AML-193 (cell line): ENCODE measurements at regions not wholly inside any gene's neighbourhood (a gene's known extent, or its start where the extent isn't known, plus 50 kb on each side); places are given as distances from the start of the nearest gene placed in this dataset.

Source experiments
- DNase-seq, 2 experiments: peaks; one replicate each; lab custom pipeline; 2025; lab: John Stamatoyannopoulos, UW

GRCh38 chr3:193874997-193875593, 260.9 kb upstream of the HES1 start:
- no peak for DNase-seq

- no peak for DNase-seq
Measured at GRCh38 chr3:193875601-193876321, 260.2 kb upstream of the HES1 start.

- no peak for DNase-seq
Measured at GRCh38 chr3:193879099-193879863, 256.7 kb upstream of the HES1 start.

GRCh38 chr3:193879864-193880242, 256.1 kb upstream of the HES1 start:
- no peak for DNase-seq

GRCh38 chr3:193882091-193882490, 253.9 kb upstream of the HES1 start:
- DNase-seq = no peak

- DNase-seq = no peak
Measured at GRCh38 chr3:193883551-193883950, 252.4 kb upstream of the HES1 start.

GRCh38 chr3:193884027-193884426, 251.9 kb upstream of the HES1 start:
- no peak for DNase-seq

GRCh38 chr3:193884652-193885051, 251.3 kb upstream of the HES1 start:
- DNase-seq = no peak

GRCh38 chr3:193885832-193886231, 250.1 kb upstream of the HES1 start:
- no peak for DNase-seq

- no peak for DNase-seq
Measured at GRCh38 chr3:193890016-193890897, 245.7 kb upstream of the HES1 start.

- peak; percentile 44 to 49 for DNase-seq
Measured at GRCh38 chr3:193894121-193894863, 241.7 kb upstream of the HES1 start.

GRCh38 chr3:193895409-193895808, 240.5 kb upstream of the HES1 start:
- no peak for DNase-seq

GRCh38 chr3:193896419-193896818, 239.5 kb upstream of the HES1 start:
- no peak for DNase-seq

GRCh38 chr3:193897288-193897687, 238.7 kb upstream of the HES1 start:
- DNase-seq = no peak

GRCh38 chr3:193897731-193898180, 238.2 kb upstream of the HES1 start:
- DNase-seq = no peak

GRCh38 chr3:193899001-193899400, 236.9 kb upstream of the HES1 start:
- DNase-seq = no peak

- DNase-seq = no peak
Measured at GRCh38 chr3:193901007-193901406, 234.9 kb upstream of the HES1 start.

- no peak for DNase-seq
Measured at GRCh38 chr3:193902607-193903511, 233.1 kb upstream of the HES1 start.

- no peak for DNase-seq
Measured at GRCh38 chr3:193903512-193903817, 232.5 kb upstream of the HES1 start.

GRCh38 chr3:193903966-193904365, 232.0 kb upstream of the HES1 start:
- DNase-seq = no peak
